H9 (cell line): ENCODE measurements at regions not wholly inside any gene's neighbourhood (a gene's known extent, or its start where the extent isn't known, plus 50 kb on each side); places are given as distances from the start of the nearest gene placed in this dataset.

Experiments used
- DNase-seq: peaks from one replicate; pipeline ENCODE4 v3.0.0-alpha.2; 2017
- H2AFZ ChIP-seq: one replicate; pipeline ENCODE4 v1.6.1; 2013; ENCODE audit warnings: mild to moderate bottlenecking, low read length, control low read depth, moderate library complexity
- H2AK5ac ChIP-seq: 2 replicates; pipeline ENCODE4 v1.6.1; 2013; ENCODE audit warnings: low read length, control low read depth, mixed read lengths; ENCODE audit not compliant: insufficient read length
- H2BK120ac ChIP-seq: one replicate; pipeline ENCODE4 v1.6.1; 2013; ENCODE audit warnings: low read depth, mild to moderate bottlenecking, low read length, control low read depth, inconsistent platforms; ENCODE audit not compliant: poor library complexity, severe bottlenecking
- H2BK12ac ChIP-seq: 2 replicates; pipeline ENCODE4 v1.6.1; 2013; ENCODE audit warnings: low read length, control low read depth, mixed read lengths, low read depth; ENCODE audit not compliant: insufficient read length
- H2BK15ac ChIP-seq: 2 replicates; pipeline ENCODE4 v1.6.1; 2013; ENCODE audit warnings: low read depth, low read length, control low read depth
- H2BK20ac ChIP-seq: one replicate; pipeline ENCODE4 v1.6.1; 2013; ENCODE audit warnings: low read depth, mild to moderate bottlenecking, low read length, control low read depth, inconsistent platforms; ENCODE audit not compliant: poor library complexity, severe bottlenecking
- H2BK5ac ChIP-seq: 2 replicates; pipeline ENCODE4 v1.6.1; 2013; ENCODE audit warnings: low read length, control low read depth, mixed read lengths; ENCODE audit not compliant: insufficient read length
- H3K14ac ChIP-seq: 2 replicates; pipeline ENCODE4 v1.6.1; 2013; ENCODE audit warnings: low read length, control low read depth; ENCODE audit not compliant: insufficient read depth
- H3K18ac ChIP-seq: 2 replicates; pipeline ENCODE4 v1.6.1; 2013; ENCODE audit warnings: low read depth, mild to moderate bottlenecking, mixed read lengths, low read length, control low read depth; ENCODE audit not compliant: insufficient read length
- H3K23ac ChIP-seq: 2 replicates; pipeline ENCODE4 v1.6.1; 2013; ENCODE audit warnings: low read length, control low read depth, mixed read lengths, low read depth; ENCODE audit not compliant: insufficient read length
- H3K23me2 ChIP-seq: 2 replicates; pipeline ENCODE4 v1.6.1; 2013; ENCODE audit warnings: low read depth, mild to moderate bottlenecking, mixed read lengths, low read length, control low read depth; ENCODE audit not compliant: insufficient read length, poor library complexity, severe bottlenecking
- H3K27ac ChIP-seq: 2 replicates; pipeline ENCODE4 v1.5.1; 2013; ENCODE audit warnings: low read length, control low read depth, mixed read lengths, low read depth; ENCODE audit not compliant: insufficient read length
- H3K27me3 ChIP-seq: 2 replicates; pipeline ENCODE4 v1.6.1; 2013; ENCODE audit warnings: low read length, control low read depth, inconsistent platforms; ENCODE audit not compliant: insufficient read depth
- H3K4ac ChIP-seq: 2 replicates; pipeline ENCODE4 v1.6.1; 2013; ENCODE audit warnings: low read depth, mild to moderate bottlenecking, control low read depth, inconsistent platforms, low read length, moderate library complexity
- H3K4me1 ChIP-seq: 2 replicates; pipeline ENCODE4 v1.6.1; 2013; ENCODE audit warnings: low read length, control low read depth, inconsistent platforms; ENCODE audit not compliant: insufficient read depth
- H3K4me2 ChIP-seq: 2 replicates; pipeline ENCODE4 v1.6.1; 2013; ENCODE audit warnings: low read length, control low read depth, mixed read lengths; ENCODE audit not compliant: insufficient read length, insufficient read depth
- H3K56ac ChIP-seq: 2 replicates; pipeline ENCODE4 v1.6.1; 2013; ENCODE audit warnings: low read depth, mild to moderate bottlenecking, mixed read lengths, low read length, control low read depth; ENCODE audit not compliant: insufficient read length
- H3K79me1 ChIP-seq: 2 replicates; pipeline ENCODE4 v1.6.1; 2013; ENCODE audit warnings: low read depth, mild to moderate bottlenecking, moderate library complexity, low read length, control low read depth, inconsistent platforms; ENCODE audit not compliant: insufficient read depth, poor library complexity, severe bottlenecking
- H3K79me2 ChIP-seq: 2 replicates; pipeline ENCODE4 v1.6.1; 2013; ENCODE audit warnings: low read length, control low read depth, inconsistent platforms; ENCODE audit not compliant: insufficient read depth
- H3K9ac ChIP-seq: 2 replicates; pipeline ENCODE4 v1.6.1; 2013; ENCODE audit warnings: low read length, control low read depth, mixed read lengths; ENCODE audit not compliant: insufficient read length; ENCODE audit errors: extremely low read depth
- H3K9me3 ChIP-seq: one replicate; pipeline ENCODE4 v1.6.1; 2013; ENCODE audit warnings: low read depth, low read length, inconsistent platforms; ENCODE audit not compliant: control insufficient read depth
- H3T11ph ChIP-seq: one replicate; pipeline ENCODE4 v1.6.1; 2013; ENCODE audit warnings: mild to moderate bottlenecking, low read length, control low read depth, inconsistent platforms
- H4K20me1 ChIP-seq: one replicate; pipeline ENCODE4 v1.6.1; 2013; ENCODE audit not compliant: control insufficient read depth, insufficient read length, insufficient read depth
- H4K5ac ChIP-seq: 2 replicates; pipeline ENCODE4 v1.6.1; 2013; ENCODE audit warnings: low read depth, mild to moderate bottlenecking, mixed read lengths, low read length, control low read depth; ENCODE audit not compliant: insufficient read length
- H4K8ac ChIP-seq: replicated peaks from 2 replicates; pipeline ENCODE4 v1.6.1; 2013; ENCODE audit warnings: low read length, control low read depth, mixed read lengths, low read depth; ENCODE audit not compliant: insufficient read length
- H4K91ac ChIP-seq: 2 replicates; pipeline ENCODE4 v1.6.1; 2013; ENCODE audit warnings: low read depth, mild to moderate bottlenecking, moderate library complexity, mixed read lengths, low read length, control low read depth; ENCODE audit not compliant: insufficient read length
- H3K27ac Mint-ChIP-seq, 3 experiments: 2 replicates in 2 of 3; 3 replicates in 1 of 3; pipeline ENCODE4 v1.8.0; 2020 to 2021; ENCODE audit warnings: mixed read lengths in 3 of 3, mild to moderate bottlenecking in 1 of 3, moderate library complexity in 1 of 3
- H3K27me3 Mint-ChIP-seq: 2 replicates; pipeline ENCODE4 v1.8.0; 2021; ENCODE audit warnings: low read depth, mild to moderate bottlenecking, moderate library complexity, mixed read lengths
- H3K36me3 Mint-ChIP-seq, 3 experiments: 2 replicates in 2 of 3; 3 replicates in 1 of 3; pipeline ENCODE4 v1.8.0; 2020 to 2021; ENCODE audit warnings: low read depth in 3 of 3, mixed read lengths in 3 of 3; ENCODE audit not compliant: insufficient read depth in 1 of 3
- H3K4me1 Mint-ChIP-seq, 2 experiments: 2 replicates each; pipeline ENCODE4 v1.8.0; 2020; ENCODE audit warnings: mixed read lengths in 2 of 2
- H3K4me3 Mint-ChIP-seq, 2 experiments: 2 replicates in 1 of 2; 3 replicates in 1 of 2; pipeline ENCODE4 v1.8.0; 2020 to 2021; ENCODE audit warnings: mild to moderate bottlenecking in 2 of 2, mixed read lengths in 2 of 2, moderate library complexity in 1 of 2
- H3K9me3 Mint-ChIP-seq, 2 experiments: 2 replicates in 1 of 2; 3 replicates in 1 of 2; pipeline ENCODE4 v1.8.0; 2020; ENCODE audit warnings: mild to moderate bottlenecking in 2 of 2, mixed read lengths in 2 of 2, moderate library complexity in 1 of 2
- WGBS: extraction: QIAGEN DNeasy Blood & Tissue Kit; methylation state at CpG from one replicate; pipeline ENCODE4 v1.1.7; 2013; ENCODE audit warnings: missing lambda C conversion rate, low lambda C conversion rate, mixed read lengths; ENCODE audit not compliant: insufficient read length; ENCODE audit errors: extremely low coverage; 5-methylcytosine and 5-hydroxymethylcytosine counted together
- TF ChIP-seq, protein P1 (sequence below): fragments of 200-600 bp; sonication (generic); conservative IDR thresholded peaks from 3 replicates; pipeline ENCODE4 v1.8.0; 2021; ENCODE audit warnings: antibody characterized with exemption, mild to moderate bottlenecking

DNA sequence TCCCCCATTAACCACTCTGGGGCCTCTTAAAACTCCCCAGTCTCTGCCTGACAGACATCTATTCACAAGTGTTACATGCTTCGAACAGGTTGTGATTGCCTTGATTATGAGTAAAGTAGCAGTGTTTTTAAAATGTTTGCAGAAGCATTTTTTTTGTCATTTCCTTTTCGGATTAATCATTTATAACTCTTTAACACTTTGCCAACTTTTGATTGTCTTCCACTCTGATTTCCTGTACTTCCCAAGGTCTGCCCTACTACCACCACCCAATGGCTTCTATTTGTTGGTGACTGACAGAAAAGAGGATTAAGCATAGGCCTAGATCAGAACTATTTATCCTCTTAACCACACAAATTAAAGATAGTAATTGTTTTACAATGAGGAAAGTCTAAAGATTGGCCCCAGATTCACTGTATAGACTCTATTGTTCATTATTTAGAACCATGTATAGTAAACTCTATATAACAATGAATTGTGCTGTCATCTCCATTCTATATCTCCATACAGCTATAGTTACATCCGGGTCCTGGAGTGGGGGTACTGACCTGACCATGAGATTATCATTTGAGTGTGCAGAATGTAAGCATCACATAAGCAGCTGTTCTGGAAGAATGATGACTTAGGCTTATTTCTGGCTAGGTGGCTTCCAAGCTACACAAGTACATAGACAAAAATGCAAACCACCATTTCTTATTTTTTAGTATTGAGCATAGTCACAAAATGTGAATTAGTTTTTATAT is 110.3 kb upstream of the RBMS1 start:
- Histone ChIP-seq H4K8ac (no peak overlapping the region), H3K14ac (no peak overlapping the region), H3K56ac (no peak overlapping the region), H4K5ac (no peak overlapping the region), H4K20me1 (no peaks in the 10 kb centered on the region), H3T11ph (no peak overlapping the region), H2BK20ac (no peak overlapping the region), H2AFZ (no peak overlapping the region), H3K9me3 (no peaks in the 10 kb centered on the region), H2BK15ac (no peak overlapping the region), H3K9ac (no peak overlapping the region), H2BK120ac (no peak overlapping the region), H3K23ac (no peak overlapping the region), H3K27me3 (no peaks in the 10 kb centered on the region), H3K27ac (no peak overlapping the region), H3K4ac (no peak overlapping the region), H3K18ac (no peak overlapping the region), H2BK5ac (no peak overlapping the region), H4K91ac (no peak overlapping the region), H3K23me2 (no peaks in the 10 kb centered on the region), H3K4me2 (no peak overlapping the region), H2AK5ac (no peak overlapping the region), H3K79me1 (no peaks in the 10 kb centered on the region), H2BK12ac (no peak overlapping the region), H3K4me1 (no peaks in the 10 kb centered on the region), H3K79me2 (no peaks in the 10 kb centered on the region)
- H3K27me3 Mint-ChIP-seq: no peaks in the 10 kb centered on the region; the same call in 1 of the 2 replicates
- H3K27ac Mint-ChIP-seq: no peak overlapping the region
- no peaks in the 10 kb centered on the region for H3K36me3 Mint-ChIP-seq
- peaks cover 10% of the 10 kb centered on the region in 2 experiments for H3K4me1 Mint-ChIP-seq
- no peak for DNase-seq
- H3K4me3 Mint-ChIP-seq: no peak overlapping the region
- no CpG with 5 or more reads among the region's 3 CpGs for WGBS
- TF ChIP-seq, protein P1, sequence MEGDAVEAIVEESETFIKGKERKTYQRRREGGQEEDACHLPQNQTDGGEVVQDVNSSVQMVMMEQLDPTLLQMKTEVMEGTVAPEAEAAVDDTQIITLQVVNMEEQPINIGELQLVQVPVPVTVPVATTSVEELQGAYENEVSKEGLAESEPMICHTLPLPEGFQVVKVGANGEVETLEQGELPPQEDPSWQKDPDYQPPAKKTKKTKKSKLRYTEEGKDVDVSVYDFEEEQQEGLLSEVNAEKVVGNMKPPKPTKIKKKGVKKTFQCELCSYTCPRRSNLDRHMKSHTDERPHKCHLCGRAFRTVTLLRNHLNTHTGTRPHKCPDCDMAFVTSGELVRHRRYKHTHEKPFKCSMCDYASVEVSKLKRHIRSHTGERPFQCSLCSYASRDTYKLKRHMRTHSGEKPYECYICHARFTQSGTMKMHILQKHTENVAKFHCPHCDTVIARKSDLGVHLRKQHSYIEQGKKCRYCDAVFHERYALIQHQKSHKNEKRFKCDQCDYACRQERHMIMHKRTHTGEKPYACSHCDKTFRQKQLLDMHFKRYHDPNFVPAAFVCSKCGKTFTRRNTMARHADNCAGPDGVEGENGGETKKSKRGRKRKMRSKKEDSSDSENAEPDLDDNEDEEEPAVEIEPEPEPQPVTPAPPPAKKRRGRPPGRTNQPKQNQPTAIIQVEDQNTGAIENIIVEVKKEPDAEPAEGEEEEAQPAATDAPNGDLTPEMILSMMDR: no peak
- no peaks in the 10 kb centered on the region for H3K9me3 Mint-ChIP-seq
